ENCODE measurements at regions not wholly inside any gene's neighbourhood (a gene's known extent, or its start where the extent isn't known, plus 50 kb on each side); places are given as distances from the start of the nearest gene placed in this dataset.

GRCh38 chr3:118828351-118828750, 206.3 kb downstream of the IGSF11 start:
- no peak for DNase-seq

GRCh38 chr3:118833075-118833474, 201.6 kb downstream of the IGSF11 start:
- no peak for DNase-seq

GRCh38 chr3:118838871-118839270, 195.8 kb downstream of the IGSF11 start:
- DNase-seq, result no peak

GRCh38 chr3:118842147-118842863, 192.3 kb downstream of the IGSF11 start:
- no peak for DNase-seq

GRCh38 chr3:118846176-118846575, 188.5 kb downstream of the IGSF11 start:
- no peak for DNase-seq

Data from left kidney (tissue), 1 donor.